Muscle of arm (tissue), 1 donor: ENCODE measurements at regions not wholly inside any gene's neighbourhood (a gene's known extent, or its start where the extent isn't known, plus 50 kb on each side); places are given as distances from the start of the nearest gene placed in this dataset.

ENCODE experiments used
- DNase-seq: peaks from one replicate; pipeline ENCODE4 v3.0.0-alpha.2; 2013

DNA sequence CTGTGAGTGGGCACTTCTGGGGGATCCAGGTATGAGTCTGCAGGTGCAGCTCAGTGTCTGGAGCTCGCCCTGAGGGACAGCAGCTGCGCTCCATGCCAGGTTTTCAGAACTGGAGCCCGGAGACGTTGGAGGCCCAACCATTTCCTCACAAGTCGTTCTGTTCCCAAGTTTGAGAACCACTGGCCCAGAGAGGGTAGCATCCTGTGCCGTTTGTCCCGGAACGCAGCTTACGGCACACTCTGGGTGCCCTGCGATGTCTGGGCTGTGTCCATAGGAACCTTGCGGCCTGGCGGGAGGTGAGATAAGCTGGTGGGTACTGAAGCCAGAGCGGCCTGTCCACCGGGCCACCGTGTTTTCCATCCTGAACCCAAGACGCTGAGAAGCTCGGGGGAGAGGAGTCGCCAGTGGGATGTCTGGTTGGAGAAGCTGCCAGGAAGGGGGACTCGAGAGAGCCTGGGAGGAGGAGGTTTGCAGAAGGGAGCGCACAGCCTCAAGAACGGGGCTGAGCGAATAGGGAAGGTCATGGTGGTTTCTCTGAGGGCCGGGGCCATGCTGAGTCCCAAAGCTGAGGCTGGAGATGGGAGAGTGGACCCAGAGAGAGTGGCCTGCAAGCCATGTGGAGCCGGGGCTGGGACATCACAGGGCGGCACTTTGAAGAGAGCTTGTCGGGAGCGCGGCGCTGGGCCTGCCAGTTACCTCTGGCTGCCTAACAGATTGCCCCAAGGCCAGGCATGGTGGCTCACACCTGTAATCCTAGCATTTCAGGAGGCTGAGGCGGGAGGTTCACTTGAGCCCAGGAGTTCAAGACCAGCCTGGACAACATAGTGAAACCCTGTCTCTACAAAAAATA lies 211.0 kb upstream of the GSE1 start:
- no peak for DNase-seq

DNA sequence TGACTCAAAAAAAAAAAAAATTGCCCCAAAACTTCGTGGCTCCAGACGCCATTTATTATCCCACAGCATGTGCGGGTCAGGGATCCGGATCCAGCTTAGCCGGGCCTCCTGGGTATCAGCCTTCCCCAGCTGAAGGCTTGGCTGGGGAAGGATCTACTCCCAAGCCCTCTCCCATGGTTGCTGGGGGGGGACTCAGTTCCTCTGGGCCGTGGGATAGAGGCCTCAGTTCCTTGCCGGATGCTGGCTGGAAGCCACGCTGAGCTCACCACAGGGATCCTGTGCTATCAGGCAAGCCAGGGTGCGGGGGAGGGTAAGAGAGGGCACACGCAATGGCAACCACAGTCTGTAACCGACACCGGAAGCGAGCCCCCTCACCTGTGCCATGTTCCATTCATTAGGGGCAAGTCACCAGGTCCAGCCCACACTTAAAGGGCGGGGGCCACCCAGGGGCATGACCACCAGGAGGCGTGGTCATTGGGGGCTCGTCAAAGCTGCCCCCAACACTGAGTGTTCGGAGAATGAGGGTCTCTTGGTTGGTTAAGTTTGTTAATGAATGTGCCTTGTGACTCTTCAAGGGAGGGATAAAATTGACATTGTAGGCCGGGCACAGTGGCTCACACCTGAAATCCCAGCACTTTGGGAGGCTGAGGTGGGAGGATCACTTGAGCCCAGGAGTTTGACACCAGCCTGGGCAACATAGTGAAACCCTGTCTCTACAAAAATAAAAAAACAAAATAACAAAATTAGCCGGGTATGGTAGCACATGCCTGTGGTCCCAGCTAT lies 210.0 kb upstream of the GSE1 start:
- no peak for DNase-seq

DNA sequence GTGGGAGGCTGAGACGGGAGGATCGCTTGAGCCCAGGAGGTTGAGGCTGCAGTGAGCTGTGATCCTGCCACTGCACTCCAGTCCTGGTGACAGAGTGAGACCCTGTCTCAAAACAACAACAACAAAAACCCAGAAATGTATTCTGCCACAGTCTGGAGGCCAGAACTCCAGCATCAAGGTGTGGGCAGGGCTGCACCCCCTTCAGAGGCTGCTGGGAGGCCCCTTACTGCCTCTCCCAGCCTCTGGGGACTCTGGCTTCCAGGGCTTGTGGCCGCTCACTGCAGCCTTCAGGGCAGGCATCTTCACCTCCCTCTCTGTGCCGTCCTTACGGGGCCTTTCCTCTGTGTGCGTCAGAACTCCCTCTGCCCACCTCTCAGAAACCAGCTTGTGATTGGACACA lies 209.4 kb upstream of the GSE1 start:
- DNase-seq = no peak

DNA sequence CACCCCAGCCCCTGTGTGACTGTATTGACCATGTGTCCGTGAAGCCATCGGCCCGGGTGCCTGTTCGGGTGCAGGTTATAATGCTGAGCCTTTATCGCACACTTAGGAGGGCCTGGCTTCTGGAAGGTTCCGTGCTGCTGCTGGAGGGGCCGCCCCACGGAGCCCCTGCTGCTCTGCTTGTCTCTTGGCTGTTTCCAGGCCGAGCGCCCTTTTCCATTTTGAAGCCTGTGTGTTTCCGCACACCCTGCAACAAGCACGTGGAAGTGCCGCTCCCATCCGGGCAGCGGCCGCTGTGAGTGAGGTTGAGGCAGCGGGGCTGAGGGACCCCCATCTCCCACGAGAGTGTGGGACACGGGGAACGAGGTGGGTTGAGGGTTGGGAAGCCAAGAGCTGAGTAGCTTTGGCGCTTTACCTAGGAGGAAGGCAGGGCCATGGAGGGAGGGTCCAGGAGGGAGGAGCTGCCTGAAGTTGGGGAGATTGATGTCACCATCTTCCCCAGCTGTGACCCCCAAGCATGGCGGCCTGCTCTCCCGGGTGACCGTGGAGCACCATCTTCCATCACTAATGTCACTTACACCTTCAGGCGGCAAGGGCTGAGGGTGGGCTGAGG lies 200.1 kb upstream of the GSE1 start:
- DNase-seq = no peak

DNA sequence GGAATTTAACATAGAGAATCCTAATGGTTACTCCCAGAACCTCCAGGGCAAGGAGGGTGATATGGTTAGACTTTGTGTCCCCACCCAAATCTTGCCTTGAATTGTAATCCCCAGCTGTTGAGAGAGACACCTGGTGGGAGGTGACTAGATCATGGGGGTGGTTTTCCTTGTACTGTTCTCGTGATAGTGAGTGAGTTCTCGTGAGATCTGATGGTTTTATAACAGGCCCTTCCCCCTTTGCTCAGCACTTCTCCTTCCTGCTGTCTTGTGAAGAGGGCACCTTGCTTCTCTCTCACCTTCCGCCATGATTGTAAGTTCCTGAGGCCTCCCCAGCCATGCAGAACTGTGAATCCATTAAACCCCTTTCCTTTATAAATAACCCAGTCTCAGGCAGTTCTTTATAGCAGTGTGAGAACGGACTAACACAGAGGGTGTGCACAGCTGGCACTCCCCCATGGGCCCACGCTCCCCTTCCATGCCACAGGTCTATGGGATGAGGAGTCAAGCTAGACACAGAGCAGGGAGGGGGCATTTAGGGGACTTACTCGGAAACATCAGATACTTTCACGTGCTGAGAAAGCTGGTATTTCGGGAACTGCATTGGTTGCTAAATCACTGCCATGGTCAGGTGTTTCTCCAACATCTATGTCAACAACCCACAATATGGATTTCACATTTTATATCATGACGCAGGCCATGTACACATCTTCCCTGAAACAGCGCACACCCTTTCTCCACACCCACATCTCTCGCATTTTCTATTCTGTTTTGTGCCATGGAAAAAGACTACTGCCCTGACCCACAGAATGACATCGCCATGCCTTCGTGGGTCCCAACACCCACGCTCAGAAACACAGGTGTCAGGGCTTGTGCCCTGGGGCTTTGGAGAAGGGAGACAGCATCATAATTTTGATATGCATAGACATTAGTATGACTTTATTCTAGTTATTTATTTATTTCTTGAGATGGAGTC lies 199.1 kb upstream of the GSE1 start:
- no peak for DNase-seq

DNA sequence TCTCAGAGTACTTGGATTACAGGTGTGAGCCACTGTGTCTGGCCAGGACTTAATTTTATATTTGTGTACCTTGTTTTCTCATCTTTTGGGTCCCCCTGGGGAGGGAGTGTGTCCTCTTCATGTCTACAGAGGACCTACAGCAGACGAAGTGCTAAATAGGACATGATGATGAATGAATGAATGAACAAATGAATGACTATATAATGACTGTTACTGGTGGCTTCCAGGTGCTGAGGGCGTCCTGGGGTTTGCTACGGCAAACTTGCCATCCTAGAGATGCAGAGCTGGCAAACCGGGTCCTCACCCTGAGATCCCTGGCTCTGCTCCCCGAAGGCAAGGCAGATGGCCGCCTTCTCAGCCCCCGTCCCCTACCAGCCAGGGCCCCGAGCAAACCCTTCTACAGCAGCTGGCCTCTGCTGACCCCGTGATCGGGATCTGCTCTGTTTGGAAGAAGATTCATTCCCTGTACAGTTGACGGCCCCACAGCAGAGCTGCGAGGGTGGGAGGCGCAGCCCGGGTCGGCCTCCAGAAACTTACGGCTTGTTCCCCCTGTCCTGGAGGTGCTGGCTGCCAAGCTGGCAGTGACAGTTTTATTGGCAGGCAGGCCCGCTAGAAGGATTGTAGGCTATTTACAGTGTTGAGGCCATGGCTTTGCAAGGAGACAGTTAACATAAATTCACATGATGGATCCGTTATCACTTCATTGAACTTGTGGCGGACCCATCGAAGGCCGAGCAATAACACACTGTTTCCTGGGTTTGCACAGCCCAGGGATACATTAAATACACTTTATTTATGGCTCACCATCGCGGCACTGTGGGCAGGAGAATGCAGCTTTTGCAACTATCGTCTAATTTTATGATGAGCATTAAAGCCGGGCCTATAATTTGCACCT lies 197.7 kb upstream of the GSE1 start:
- DNase-seq = no peak

DNA sequence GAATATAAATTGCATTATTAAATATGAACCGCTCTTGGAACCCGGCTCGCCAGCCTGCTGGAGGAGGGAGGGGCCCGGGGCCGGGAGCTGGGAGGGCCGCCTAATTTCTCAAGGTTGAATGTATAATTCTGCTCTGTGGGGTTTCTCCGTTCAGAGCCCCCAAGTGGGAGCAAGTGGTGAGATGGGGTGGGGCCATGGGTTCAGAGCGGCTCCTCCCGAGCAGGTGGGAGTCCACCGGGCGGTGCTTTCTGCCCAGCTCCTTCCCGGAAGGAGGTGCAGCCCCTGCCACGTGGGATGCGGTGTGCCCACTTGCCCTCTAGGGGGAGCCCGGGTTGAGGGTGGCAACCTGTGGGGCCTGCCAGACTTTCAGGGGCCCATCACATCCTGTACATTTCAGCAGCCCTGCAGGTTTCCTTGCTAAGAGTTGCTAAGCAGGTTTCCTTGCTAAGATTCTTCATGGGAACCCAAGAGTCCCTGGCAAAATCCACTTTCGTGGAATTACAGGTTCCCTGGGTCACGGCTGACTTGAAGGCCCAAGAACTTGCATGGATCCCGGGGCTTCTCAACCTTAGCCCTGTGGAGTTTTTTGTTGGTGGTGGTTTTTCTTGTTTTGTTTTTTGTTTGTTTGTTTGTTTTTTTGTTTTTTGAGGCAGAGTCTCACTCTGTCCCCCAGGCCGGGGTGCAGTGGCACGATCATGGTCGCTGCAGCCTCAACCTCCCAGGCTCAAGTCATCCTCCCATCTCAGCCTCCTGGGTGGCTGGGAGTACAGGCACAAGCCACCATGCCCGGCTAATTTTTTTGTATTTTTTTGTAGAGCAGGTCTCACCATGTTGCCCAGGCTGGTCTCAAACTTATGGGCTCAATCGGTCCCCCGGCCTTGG lies 196.7 kb upstream of the GSE1 start:
- DNase-seq = no peak

DNA sequence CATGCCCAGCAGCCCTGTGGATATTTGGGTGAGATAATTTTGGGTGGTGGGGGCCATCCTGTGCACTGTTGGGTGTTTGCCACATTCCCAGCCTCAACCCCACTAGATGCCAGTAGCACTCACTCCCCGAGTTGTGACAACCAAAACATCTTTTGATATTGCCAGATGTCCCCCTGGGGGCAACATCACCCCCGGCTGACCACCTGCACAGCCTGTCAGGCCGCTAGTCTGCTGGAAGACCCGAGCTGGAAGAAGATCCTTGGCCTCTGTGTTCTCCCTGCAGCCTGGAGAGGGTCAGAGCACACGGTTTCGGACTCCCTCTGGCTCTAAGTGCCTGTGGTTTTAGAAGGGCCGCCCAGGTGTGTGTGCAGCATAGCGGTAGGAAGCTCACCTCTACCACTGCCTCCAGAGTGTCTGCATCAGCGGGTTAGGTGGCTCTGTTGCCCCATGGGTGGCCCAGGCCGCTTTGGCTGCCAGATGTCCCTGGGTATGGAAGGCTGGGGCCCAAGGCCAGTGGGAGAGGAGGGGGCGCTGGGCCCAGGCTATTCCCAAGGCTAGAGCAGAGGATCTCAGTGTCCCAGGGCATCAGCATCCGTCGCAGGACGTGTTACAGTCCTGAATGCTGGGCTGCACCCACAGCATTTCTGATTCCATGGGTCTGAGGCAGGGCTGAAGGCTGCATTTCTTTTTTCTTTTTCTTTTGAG lies 195.8 kb upstream of the GSE1 start:
- no peak for DNase-seq

DNA sequence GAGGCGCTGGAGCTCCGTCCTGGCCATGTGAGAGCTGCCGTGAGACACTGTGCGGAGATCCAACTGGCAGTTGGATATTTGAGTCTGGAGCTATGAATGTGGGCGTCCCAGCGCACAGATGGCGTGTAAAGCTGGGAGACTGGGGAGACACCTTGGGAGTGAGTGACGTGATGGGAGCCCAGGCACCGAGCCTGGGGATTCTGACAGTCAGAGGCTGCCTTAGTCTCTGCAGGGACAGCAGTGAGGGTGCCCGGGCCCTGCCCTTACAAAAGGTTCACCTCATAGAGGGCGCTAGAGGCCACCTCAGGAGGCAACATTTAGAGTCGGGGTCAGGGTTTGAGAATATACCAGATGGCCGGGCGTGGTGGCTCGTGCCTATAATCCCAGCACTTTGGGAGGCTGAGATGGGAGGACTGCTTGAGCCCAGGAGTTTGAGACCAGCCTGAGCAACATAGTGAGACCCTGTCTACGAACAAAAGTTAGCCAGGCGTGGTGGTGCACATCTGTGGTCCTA lies 194.1 kb upstream of the GSE1 start:
- DNase-seq = no peak

DNA sequence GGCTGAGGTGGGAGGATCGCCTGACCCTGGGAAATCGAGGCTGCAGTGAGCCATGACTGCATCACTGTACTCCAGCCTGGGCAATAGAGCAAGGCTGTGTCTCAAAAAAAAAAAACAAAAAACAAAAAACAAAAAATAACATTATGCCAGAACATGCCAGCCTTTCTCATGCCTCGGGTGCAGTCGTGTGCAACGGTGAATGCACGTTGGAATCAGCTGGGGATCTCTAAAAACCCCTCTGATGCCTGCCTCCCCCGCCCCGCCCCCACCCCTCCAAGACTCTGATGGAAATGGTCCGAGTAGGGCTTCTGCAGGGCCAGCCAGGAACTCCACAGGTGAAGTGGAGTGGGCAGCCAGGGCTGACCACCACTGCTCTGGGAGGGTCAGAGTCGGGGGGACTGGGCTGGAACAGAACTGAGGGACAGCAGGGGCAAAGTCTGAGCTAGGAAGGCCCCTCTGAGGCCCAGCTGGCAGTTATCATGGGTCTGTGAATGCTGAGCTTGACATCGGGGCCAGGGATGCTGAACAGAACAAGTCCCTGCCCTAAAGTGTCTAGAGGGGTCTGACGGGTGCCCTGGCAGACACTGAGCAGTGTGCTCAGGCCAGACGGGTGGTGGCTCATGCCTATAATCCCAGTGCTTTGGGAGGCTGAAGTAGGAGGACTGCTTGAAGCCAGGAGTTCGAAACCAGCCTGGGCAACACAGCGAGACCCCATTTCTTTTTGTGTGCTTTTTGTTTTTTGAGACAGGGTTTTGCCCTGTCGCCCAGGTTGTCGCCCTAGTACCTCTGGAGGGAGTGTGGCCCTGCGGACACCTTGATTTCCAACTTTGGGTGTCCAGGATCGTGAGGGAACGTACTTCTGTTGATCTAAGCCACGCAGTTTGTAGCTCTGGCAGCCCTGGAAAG lies 193.4 kb upstream of the GSE1 start:
- no peak for DNase-seq

DNA sequence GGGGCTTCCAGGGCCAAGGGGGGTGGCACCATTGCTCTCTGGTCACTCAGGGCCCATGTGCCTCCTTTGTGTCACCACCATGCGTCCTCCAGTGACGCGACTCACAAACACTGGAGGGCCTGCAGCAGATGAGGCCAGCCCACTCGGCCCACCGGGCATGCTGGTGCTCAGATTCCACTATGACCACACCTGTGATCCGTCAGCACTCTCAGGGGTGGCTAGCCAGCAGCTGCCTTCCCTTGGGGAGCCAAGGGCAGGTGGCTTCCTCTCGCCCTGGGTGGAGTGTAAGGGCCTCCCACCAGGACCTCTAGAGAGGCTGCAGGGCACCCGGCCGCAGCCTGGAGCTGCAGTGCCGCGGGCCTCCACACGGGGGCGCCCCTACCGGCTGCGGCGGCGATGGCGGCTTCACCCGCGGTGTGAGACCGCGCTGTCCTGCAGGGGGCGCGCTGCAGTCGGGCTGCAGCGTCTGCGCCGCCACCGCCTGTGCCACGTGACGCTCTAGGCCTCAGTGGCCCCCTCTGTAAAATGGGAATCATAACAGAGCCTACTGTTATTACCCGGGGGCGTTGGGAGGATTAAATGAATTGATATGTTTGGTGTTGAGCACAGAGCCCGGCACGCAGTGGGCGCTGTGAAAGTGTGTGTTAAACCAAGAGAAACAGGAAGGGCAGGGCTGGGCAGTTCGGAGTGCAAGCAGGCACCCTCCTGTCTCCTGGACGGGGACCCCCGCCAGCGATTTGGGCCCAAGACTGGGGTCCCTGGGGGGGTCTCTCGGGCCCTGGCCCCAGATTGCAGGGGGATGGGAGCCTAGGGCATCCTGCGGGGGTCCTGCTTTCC lies 192.4 kb upstream of the GSE1 start:
- peak; percentile 24 for DNase-seq

DNA sequence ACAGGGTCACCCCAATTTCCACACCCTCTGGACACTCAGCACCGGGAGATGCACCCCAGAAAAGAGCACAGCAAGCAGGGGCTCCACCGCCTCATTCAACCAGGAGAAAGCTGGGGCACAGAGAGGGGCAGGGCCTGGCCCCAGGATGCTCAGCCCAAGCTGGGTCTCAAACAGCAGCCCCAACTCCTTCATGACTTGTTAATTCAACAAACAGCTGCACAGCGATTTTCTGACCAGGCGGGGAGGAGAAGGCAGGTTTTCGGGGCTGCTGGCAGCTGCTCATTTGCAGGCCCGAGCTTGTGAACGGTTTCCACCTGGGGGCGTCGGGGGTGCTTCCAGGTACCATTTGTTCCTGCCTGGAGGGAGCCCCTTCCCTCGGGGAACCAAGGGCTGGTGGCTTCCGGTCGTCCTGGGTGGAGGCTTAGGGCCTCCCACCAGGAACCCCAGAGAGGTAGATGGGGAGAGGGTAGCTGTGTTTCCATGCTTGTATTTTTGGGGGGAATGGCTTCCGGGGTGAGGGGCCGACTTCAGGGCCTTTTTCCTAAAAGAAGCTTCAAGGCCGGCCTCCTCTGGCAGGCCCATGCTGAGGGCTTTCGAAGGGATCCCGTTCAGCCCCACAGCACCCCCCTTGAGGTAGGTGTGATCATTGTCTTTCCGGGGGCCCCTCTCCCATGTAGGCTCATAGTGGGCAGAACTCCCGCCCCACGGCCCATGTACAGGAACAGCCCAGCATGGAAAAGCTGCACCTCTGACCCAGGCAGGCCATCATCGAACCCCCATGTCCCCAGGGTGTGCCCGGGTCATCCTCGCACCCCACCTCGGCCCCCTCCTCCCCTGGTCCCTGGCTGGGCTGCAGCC lies 191.6 kb upstream of the GSE1 start:
- no peak for DNase-seq

DNA sequence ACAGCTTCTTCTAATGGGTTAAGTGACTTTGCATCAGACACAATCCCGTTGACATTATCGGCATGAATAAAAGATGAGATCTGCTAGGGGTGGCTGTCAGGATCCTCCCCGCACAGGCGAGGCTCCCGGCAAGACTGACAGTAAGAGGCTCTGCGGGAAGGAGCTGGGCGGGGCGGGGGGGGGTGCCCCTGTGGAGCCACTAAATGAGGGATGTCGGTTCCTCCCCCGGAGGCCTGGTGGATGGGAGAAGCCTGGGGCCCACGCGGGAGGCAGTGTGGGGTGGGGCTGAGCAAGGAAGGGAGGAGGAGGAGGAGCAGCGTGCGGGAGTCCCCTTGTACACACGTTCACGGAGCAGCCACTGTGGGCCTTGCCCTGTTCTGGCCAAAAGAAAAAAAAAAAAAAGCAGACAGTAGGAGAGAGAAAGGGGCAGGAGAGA lies 190.9 kb upstream of the GSE1 start:
- no peak for DNase-seq

DNA sequence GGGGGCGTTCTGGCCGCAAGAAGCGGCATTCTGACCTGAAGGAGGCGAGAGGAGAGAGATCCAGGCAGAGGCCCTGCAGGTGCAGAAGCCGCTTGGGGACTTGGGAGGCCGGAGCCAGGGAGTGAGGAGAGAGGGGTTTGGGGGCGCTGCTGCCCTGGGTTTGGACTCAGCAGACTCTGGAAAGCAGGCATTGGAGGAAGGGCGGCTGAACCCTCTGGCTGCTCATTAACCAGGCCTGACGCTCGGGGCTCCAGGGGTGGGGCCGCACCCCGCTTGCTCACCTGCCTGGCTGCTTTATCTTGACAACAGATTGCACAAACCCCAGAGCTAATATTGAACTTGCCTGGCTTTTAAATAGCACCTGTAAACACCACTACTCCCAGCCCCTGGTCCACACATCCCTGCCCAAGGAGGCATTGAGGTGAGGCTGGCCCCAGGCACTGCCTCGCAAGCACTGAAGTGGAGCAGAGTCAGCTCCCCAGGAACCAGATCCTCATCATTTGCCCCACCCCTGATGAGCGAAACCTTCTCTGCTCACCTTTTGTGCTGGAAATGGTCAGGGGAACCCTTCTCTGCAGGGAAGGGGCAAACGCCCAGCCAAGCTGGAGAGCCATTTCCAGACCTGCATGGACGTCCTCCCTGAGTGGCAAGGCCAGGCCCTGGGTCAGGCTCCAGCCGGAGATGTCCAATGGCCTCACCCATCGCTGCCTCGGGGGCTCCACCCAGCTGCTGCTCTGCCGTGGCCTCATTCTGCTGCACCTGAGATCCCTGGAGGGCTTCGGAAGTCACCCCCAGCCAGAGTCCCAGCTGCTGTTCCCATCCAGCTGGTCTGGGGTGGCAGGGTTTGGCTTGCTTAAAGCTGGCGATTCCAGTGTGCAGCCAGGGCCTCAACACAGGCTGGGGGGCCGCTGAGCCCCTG lies 190.2 kb upstream of the GSE1 start:
- DNase-seq = no peak
